ENCODE measurements at regions not wholly inside any gene's neighbourhood (a gene's known extent, or its start where the extent isn't known, plus 50 kb on each side); places are given as distances from the start of the nearest gene placed in this dataset.
A peak's percentile ranks its signal among the peaks of the same experiment; 100 is the strongest.
"Not testable (repeated sequence)": the region's sequence is repeated elsewhere in the genome, so short reads cannot be mapped to it uniquely, and the experiment has no call there.

- Histone ChIP-seq H3K36me3 (ENCODE audit: low read depth) (no peaks in the 10 kb centered on the region), H3K4me3 (no peak overlapping the region), H3K9me3 (no peaks in the 10 kb centered on the region), H3K4me1 (ENCODE audit: low read depth) (no peaks in the 10 kb centered on the region)
- no peak for TF ChIP-seq CTCF (IDR thresholded peaks at IDR 0.05)
- intact Hi-C loops (cut with DNase I, micrococcal nuclease): no loop called here
- ATAC-seq (no peak), DNase-seq (peak in 1 of 3 donors; percentile 7)
Observed at GRCh38 chr7:66542049-66542448, 86.6 kb upstream of the KCTD7 start.

- DNase-seq (peak in 1 of 3 donors; percentile 26), ATAC-seq (no peak)
- Histone ChIP-seq H3K4me1 (ENCODE audit: low read depth) (no peaks in the 10 kb centered on the region), H3K9me3 (no peaks in the 10 kb centered on the region), H3K4me3 (no peak overlapping the region), H3K36me3 (ENCODE audit: low read depth) (no peaks in the 10 kb centered on the region)
- TF ChIP-seq CTCF (IDR thresholded peaks at IDR 0.05): no peak
- intact Hi-C loops (cut with DNase I, micrococcal nuclease): no loop called here
Observed at GRCh38 chr7:66542528-66543269, 86.0 kb upstream of the KCTD7 start.

DNA sequence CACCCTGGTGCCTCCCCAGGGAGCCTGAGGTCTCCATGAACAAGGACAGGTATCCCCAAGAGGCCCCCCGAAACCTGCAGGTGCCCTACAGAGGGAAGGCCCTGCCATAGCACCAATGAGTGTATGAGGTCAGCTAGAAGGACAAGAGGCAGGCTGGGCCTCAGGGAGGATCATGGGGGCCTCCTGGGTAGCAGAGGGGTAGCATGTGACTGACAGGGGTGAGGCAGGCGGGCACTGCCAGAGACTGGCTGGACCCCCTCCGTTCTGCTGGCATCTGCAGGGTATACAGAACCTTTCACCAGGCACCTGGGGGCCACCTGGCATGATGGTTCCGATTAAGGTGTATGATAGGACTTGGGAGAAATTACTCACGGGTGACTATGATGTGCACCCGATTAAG, 79.2 kb upstream of the KCTD7 start:
- H3K4me3 ChIP-seq: no peak overlapping the region
- no peaks in the 10 kb centered on the region for H3K4me1 ChIP-seq (ENCODE audit: low read depth)
- TF ChIP-seq CTCF (IDR thresholded peaks at IDR 0.05): no peak
- intact Hi-C loops (cut with DNase I, micrococcal nuclease): no loop called here
- DNase-seq (peak in 1 of 3 donors; percentile 39), ATAC-seq (no peak)
- H3K36me3 ChIP-seq (ENCODE audit: low read depth): no peaks in the 10 kb centered on the region
- no peaks in the 10 kb centered on the region for H3K9me3 ChIP-seq

DNA sequence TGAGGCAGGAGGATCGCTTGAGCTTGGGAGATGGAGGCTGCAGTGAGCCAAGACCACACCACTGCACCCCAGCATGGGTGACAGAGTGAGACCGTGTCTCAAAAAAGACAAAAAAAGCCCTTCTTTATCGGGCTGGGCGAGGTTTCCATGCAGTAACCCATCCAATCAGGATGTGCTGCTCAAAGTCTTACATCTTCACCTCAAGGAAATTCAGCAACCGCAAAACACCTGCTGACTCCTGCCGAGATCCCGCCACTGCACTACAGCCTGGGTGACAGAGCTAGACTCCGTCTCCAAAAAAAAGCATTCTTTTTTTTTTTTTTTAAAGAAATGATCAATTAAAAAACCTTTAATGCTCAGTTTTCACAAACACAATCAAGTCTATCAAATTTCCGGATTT, 75.7 kb upstream of the KCTD7 start:
- Histone ChIP-seq H3K36me3 (ENCODE audit: low read depth) (no peaks in the 10 kb centered on the region), H3K9me3 (no peaks in the 10 kb centered on the region), H3K4me1 (ENCODE audit: low read depth) (no peaks in the 10 kb centered on the region), H3K4me3 (no peak overlapping the region)
- no peak for TF ChIP-seq CTCF (IDR thresholded peaks at IDR 0.05)
- no peak for DNase-seq
- intact Hi-C loops (cut with DNase I, micrococcal nuclease): no loop called here
- ATAC-seq: no peak

DNA sequence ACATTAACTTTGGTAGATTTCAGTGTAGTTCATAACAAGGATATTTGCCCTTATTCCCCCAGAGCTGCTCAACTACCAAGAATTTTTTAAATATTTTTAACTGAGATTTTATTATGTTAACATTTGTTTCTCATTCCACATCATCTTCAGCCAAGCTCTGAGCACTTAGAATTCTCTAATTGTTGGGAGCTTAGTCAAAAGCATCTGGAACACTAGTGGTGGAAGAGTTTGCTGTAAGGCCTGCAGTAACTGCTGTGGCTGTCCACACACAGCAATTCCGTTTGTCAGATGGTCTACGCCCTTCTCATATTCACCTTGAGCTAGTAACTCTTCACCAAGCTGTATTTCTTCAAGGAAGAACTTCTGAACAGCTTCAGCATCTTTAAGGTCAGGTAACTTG, 75.0 kb upstream of the KCTD7 start:
- H3K36me3 ChIP-seq (ENCODE audit: low read depth); H3K4me1 ChIP-seq (ENCODE audit: low read depth); H3K9me3 ChIP-seq; ATAC-seq; intact Hi-C loops (cut with DNase I, micrococcal nuclease); DNase-seq; H3K4me3 ChIP-seq: not testable (repeated sequence)

GRCh38 chr7:66554291-66554690, 74.4 kb upstream of the KCTD7 start:
- H3K9me3 ChIP-seq; ATAC-seq; H3K36me3 ChIP-seq (ENCODE audit: low read depth); DNase-seq; H3K4me3 ChIP-seq; intact Hi-C loops (cut with DNase I, micrococcal nuclease); H3K4me1 ChIP-seq (ENCODE audit: low read depth): not testable (repeated sequence)

- ATAC-seq; H3K36me3 ChIP-seq (ENCODE audit: low read depth); H3K9me3 ChIP-seq; DNase-seq; intact Hi-C loops (cut with DNase I, micrococcal nuclease); H3K4me1 ChIP-seq (ENCODE audit: low read depth); H3K4me3 ChIP-seq: not testable (repeated sequence)
Observed at GRCh38 chr7:66554842-66555430, 73.7 kb upstream of the KCTD7 start.
